ENCODE measurements at regions not wholly inside any gene's neighbourhood (a gene's known extent, or its start where the extent isn't known, plus 50 kb on each side); places are given as distances from the start of the nearest gene placed in this dataset.

GRCh38 chr6:82588020-82588419, 224.4 kb downstream of the TPBG start:
- no peak for TF ChIP-seq ZSCAN16 (tag by site-specific recombination; IDR thresholded peaks at IDR 0.05)
- TF ChIP-seq ZFP41 (tag by site-specific recombination; IDR thresholded peaks at IDR 0.05; ENCODE audit: borderline replicate concordance), result no peak
- no peak for TF ChIP-seq ZNF19 (tag by site-specific recombination; IDR thresholded peaks at IDR 0.05; ENCODE audit: low read depth)
- no peak for TF ChIP-seq ZNF830 (tag by site-specific recombination; IDR thresholded peaks at IDR 0.05; ENCODE audit: low read depth)
- TF ChIP-seq ZFP37 (tag by site-specific recombination; IDR thresholded peaks at IDR 0.05), result no peak
- no peak for TF ChIP-seq CTCF (tag by site-specific recombination; IDR thresholded peaks at IDR 0.05)
- TF ChIP-seq, protein P1, sequence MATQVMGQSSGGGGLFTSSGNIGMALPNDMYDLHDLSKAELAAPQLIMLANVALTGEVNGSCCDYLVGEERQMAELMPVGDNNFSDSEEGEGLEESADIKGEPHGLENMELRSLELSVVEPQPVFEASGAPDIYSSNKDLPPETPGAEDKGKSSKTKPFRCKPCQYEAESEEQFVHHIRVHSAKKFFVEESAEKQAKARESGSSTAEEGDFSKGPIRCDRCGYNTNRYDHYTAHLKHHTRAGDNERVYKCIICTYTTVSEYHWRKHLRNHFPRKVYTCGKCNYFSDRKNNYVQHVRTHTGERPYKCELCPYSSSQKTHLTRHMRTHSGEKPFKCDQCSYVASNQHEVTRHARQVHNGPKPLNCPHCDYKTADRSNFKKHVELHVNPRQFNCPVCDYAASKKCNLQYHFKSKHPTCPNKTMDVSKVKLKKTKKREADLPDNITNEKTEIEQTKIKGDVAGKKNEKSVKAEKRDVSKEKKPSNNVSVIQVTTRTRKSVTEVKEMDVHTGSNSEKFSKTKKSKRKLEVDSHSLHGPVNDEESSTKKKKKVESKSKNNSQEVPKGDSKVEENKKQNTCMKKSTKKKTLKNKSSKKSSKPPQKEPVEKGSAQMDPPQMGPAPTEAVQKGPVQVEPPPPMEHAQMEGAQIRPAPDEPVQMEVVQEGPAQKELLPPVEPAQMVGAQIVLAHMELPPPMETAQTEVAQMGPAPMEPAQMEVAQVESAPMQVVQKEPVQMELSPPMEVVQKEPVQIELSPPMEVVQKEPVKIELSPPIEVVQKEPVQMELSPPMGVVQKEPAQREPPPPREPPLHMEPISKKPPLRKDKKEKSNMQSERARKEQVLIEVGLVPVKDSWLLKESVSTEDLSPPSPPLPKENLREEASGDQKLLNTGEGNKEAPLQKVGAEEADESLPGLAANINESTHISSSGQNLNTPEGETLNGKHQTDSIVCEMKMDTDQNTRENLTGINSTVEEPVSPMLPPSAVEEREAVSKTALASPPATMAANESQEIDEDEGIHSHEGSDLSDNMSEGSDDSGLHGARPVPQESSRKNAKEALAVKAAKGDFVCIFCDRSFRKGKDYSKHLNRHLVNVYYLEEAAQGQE (tag by site-specific recombination; IDR thresholded peaks at IDR 0.05), result no peak
- TF ChIP-seq, protein P2, sequence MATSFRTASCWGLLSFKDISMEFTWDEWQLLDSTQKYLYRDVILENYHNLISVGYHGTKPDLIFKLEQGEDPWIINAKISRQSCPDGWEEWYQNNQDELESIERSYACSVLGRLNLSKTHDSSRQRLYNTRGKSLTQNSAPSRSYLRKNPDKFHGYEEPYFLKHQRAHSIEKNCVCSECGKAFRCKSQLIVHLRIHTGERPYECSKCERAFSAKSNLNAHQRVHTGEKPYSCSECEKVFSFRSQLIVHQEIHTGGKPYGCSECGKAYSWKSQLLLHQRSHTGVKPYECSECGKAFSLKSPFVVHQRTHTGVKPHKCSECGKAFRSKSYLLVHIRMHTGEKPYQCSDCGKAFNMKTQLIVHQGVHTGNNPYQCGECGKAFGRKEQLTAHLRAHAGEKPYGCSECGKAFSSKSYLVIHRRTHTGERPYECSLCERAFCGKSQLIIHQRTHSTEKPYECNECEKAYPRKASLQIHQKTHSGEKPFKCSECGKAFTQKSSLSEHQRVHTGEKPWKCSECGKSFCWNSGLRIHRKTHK (tag by site-specific recombination; IDR thresholded peaks at IDR 0.05), result no peak
- no peak for TF ChIP-seq ZNF292 (tag by site-specific recombination; IDR thresholded peaks at IDR 0.05; ENCODE audit: borderline replicate concordance, low read depth)
- TF ChIP-seq, protein P3, sequence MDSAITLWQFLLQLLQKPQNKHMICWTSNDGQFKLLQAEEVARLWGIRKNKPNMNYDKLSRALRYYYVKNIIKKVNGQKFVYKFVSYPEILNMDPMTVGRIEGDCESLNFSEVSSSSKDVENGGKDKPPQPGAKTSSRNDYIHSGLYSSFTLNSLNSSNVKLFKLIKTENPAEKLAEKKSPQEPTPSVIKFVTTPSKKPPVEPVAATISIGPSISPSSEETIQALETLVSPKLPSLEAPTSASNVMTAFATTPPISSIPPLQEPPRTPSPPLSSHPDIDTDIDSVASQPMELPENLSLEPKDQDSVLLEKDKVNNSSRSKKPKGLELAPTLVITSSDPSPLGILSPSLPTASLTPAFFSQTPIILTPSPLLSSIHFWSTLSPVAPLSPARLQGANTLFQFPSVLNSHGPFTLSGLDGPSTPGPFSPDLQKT (IDR thresholded peaks at IDR 0.05; ENCODE audit: borderline replicate concordance, low read depth, low read length), result no peak
- TF ChIP-seq ZNF146 (tag by site-specific recombination; IDR thresholded peaks at IDR 0.05), result no peak
- TF ChIP-seq ZNF747 (tag by site-specific recombination; IDR thresholded peaks at IDR 0.05), result no peak
- TF ChIP-seq SP2 (tag by site-specific recombination; IDR thresholded peaks at IDR 0.05), result no peak
- no peak for TF ChIP-seq ZNF670 (tag by site-specific recombination; IDR thresholded peaks at IDR 0.05; ENCODE audit: low read depth)

Measured in HEK293 (cell line).